ENCODE measurements at regions not wholly inside any gene's neighbourhood (a gene's known extent, or its start where the extent isn't known, plus 50 kb on each side); places are given as distances from the start of the nearest gene placed in this dataset.
"Not testable (repeated sequence)": the region's sequence is repeated elsewhere in the genome, so short reads cannot be mapped to it uniquely, and the experiment has no call there.

DNA sequence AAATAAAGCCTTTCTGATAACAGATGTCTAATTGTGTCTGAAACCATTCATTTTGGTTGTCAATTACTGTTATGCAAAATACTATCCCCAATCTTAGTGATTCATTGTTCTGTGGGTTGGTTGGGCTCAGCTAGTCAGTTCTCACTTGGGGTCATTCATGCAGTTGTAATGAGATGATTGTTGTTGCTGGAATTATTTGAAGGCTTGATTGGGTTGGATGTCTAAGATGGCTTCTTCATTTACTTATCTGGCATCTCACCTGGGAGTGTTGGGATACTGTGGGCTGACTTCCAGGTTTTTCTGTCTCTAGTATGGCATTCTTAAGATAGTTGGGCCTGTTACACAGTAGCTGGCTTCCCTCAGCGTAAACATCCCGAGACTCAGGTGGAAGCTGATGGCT is 217.8 kb upstream of the B3GALT2 start:
- no peak for DNase-seq

GRCh38 chr1:193402977-193403376 is 216.6 kb upstream of the B3GALT2 start:
- no peak for DNase-seq

DNA sequence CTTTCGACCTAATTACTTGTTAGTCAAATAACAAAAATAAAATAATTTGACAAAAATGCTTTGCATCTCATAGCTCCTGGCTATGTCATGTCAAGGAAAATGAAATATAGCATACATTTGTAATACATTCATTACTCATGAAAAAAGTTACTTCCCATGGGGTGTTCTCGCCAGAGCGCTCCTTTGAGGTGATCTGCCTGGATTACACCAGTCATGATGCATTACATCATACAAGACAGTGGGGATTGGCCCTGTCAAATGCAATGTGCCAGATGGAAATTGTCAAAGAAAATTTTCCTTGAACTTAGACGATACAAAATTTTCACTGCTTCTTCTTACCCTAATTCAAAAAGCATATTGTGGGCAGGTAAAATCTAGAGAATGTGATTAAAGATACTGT is 215.6 kb upstream of the B3GALT2 start:
- DNase-seq = no peak

GRCh38 chr1:193394336-193394735 is 207.9 kb upstream of the B3GALT2 start:
- no peak for DNase-seq

GRCh38 chr1:193392686-193393085 is 206.3 kb upstream of the B3GALT2 start:
- no peak for DNase-seq

- DNase-seq = no peak
Observed at GRCh38 chr1:193388683-193389082, 202.3 kb upstream of the B3GALT2 start.

GRCh38 chr1:193388165-193388564 is 201.8 kb upstream of the B3GALT2 start:
- no peak for DNase-seq

- DNase-seq = no peak
Observed at GRCh38 chr1:193387406-193387805, 201.0 kb upstream of the B3GALT2 start.

- not testable (repeated sequence) for DNase-seq
Observed at GRCh38 chr1:193378451-193378850, 192.0 kb upstream of the B3GALT2 start.

DNA sequence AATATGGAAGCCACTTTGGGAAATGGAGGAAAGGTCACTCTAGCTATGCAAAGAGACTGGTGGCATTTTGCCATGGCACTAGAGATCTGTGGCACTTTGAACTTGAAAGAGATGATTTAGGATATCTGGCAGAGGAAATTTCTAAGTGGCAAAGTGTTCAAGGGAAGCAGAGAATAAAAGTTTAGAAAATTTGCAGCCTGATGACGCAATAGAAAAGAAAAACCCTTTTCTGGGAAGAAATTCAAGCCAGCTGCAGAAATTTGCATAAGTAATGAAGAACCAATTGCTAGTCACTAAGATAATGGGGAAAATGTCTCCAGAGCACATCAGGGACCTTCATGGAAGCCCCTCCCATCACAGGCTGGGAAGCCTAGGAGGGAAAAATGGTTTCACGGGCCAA is 191.1 kb upstream of the B3GALT2 start:
- no peak for DNase-seq

- no peak for DNase-seq
Observed at GRCh38 chr1:193372553-193372952, 186.1 kb upstream of the B3GALT2 start.

GRCh38 chr1:193368302-193368701 is 181.9 kb upstream of the B3GALT2 start:
- no peak for DNase-seq

DNA sequence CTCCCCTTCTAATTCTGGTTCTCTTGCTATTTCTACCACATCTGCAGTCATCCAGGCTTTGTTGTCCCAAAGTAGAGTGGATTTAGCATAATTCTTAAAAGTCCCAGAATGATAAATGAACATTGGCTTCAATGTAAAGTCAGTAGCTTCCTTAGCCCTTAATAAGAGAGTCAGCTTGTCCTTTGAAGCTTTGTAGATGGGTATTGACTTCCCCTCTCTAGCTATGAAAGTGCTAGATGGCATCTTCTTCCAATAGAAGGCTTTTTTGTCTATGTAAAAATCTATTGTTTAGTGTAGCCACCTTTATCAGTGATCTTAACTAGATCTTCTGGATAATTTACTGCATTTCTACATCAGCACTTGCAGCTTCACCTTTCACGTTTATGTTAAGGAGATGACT is 181.4 kb upstream of the B3GALT2 start:
- DNase-seq = no peak

GRCh38 chr1:193366764-193367507 is 180.5 kb upstream of the B3GALT2 start:
- DNase-seq = no peak

- no peak for DNase-seq
Observed at GRCh38 chr1:193365966-193366365, 179.6 kb upstream of the B3GALT2 start.

- DNase-seq = no peak
Observed at GRCh38 chr1:193359631-193360030, 173.2 kb upstream of the B3GALT2 start.

- DNase-seq = no peak
Observed at GRCh38 chr1:193358419-193358818, 172.0 kb upstream of the B3GALT2 start.

GRCh38 chr1:193356249-193356648 is 169.8 kb upstream of the B3GALT2 start:
- no peak for DNase-seq

GRCh38 chr1:193355626-193356025 is 169.2 kb upstream of the B3GALT2 start:
- DNase-seq = no peak

DNA sequence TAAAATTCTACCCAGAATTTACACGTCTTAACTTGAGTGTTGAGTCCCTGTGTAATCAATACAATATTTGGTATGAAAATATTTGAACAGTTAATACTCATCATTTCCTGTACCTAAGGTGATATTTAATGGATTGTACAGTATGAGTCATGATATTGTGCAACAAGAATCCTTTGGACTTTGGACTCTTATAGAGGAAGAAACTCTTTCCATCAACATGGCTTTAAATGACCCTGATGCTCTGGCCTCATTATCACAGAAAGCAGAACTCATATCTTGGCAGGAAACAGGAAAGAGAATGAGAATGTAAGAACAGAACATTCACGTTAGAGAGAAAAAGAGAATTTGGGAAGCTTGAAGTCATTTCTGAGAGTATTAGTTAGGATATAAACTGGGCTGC is 168.8 kb upstream of the B3GALT2 start:
- DNase-seq = no peak

DNA sequence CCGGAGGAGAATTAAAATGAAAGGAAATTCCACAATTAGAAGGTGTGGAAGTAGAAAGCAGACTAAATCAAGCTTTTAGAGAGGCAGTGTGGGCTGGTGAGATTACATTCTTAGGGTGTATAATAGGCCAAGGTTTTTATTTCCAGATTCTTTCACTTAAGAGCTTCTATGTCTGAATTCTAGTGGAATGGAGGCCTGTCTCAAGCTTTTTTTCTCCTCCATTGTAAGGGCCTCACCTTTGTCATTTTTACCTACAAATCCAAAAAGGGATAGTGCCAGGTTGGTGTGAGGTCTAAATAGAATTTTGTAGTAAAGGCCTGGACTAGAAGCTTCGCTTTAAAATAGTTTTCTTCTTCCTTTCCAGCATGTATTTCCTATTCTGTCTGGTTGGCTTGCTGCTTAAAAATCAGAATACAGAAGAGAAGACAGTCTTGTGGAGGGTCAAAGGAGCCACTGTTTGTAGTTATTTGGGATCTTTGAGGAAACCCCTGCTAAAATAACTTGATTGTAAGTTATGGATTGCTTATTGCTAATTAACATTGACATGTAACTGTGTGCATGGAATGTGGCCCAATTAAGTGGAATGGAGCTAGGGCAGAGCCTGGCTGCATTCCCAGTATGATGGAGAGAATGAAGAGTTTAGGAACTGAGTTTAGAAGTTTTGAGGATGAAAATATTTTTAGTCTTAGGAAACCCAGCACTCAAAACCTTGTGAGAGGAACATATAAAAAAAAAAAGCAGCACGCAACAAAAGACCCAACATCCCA is 162.5 kb upstream of the B3GALT2 start:
- no peak for DNase-seq

- no peak for DNase-seq
Observed at GRCh38 chr1:193348091-193348768, 161.8 kb upstream of the B3GALT2 start.

GRCh38 chr1:193346085-193346484 is 159.7 kb upstream of the B3GALT2 start:
- no peak for DNase-seq

DNA sequence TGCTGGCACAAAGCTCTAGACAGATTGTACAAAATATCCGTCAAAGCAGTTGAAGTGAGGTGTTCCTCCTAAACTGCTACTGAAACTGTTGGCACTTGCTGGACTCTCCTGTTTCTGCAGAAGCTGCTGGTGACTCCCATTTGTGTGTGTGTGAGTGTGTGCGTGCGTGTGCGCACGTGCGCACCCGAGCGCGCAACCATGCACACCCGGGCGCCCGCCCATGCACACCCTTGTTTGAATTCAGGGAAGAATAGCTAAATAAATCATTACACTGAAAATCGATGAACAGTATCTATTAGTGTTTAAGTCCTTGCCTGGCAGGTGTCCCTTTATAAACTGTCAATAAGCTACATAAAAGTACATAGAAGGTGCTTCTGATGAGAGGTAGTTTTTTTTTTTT is 156.4 kb upstream of the B3GALT2 start:
- no peak for DNase-seq
